T-cell (primary cell): ENCODE measurements at regions not wholly inside any gene's neighbourhood (a gene's known extent, or its start where the extent isn't known, plus 50 kb on each side); places are given as distances from the start of the nearest gene placed in this dataset.

Experiments
- ATAC-seq, 4 experiments: fragments of 200-7000 bp in 3 of 4; fragments of 150-1000 bp in 1 of 4; cut with Tn5 transposase; replicated peaks in 1 of 4; 1 replicate in 3 of 4; 2 replicates in 1 of 4; pipeline ENCODE4 v1.10.0; 2021; ENCODE audit warnings: moderate library complexity in 3 of 4, mild to moderate bottlenecking in 2 of 4, moderate number of reproducible peaks in 1 of 4
- CTCF ChIA-PET, 2 donors: fragments of 300-600 bp; sonication (Branson Sonifier 250); formaldehyde crosslinking; loops; one replicate each; lab custom pipeline; 2022; ENCODE audit warnings: antibody characterized with exemption in 2 of 2; lab: Charles Lee
- POLR2A ChIA-PET, 2 donors: fragments of 300-600 bp; sonication (Branson Sonifier 250); formaldehyde crosslinking; loops; one replicate each; lab custom pipeline; 2022; ENCODE audit warnings: antibody characterized with exemption in 2 of 2; lab: Charles Lee
- DNase-seq, 35 experiments: peaks; one replicate each; pipeline versions ENCODE4 v3.0.0 to v3.0.0-alpha.2; 2013 to 2023
- H3K27ac ChIP-seq: one replicate; pipeline ENCODE4 v1.5.1; 2013; ENCODE audit warnings: low read length
- H3K27me3 ChIP-seq, 2 experiments: replicated peaks in 1 of 2; 1 replicate in 1 of 2; 2 replicates in 1 of 2; pipeline versions ENCODE4 v1.6.1 to v1.7.0; 2013; ENCODE audit warnings: low read length in 1 of 2, mixed read lengths in 1 of 2; ENCODE audit not compliant: control insufficient read depth in 2 of 2, insufficient read depth in 2 of 2; ENCODE audit errors: extremely low read depth in 1 of 2
- H3K36me3 ChIP-seq, 2 donors: 1 replicate in 1 of 2; 2 replicates in 1 of 2; pipeline versions ENCODE4 v1.6.1 to v1.7.0; 2013; ENCODE audit warnings: low read length in 1 of 2; ENCODE audit not compliant: control insufficient read depth in 2 of 2, insufficient read depth in 1 of 2; ENCODE audit errors: extremely low read depth in 1 of 2
- H3K4me1 ChIP-seq, 2 experiments: 1 replicate in 1 of 2; 2 replicates in 1 of 2; pipeline versions ENCODE4 v1.6.1 to v1.7.0; 2013; ENCODE audit warnings: low read length in 2 of 2, mixed read lengths in 1 of 2; ENCODE audit not compliant: insufficient read depth in 2 of 2, control insufficient read depth in 1 of 2; ENCODE audit errors: extremely low read depth in 1 of 2
- H3K4me3 ChIP-seq, 2 donors: 1 replicate in 1 of 2; 2 replicates in 1 of 2; pipeline versions ENCODE4 v1.5.1 to v1.7.0; 2013; ENCODE audit warnings: mild to moderate bottlenecking in 2 of 2, low read length in 1 of 2, moderate library complexity in 1 of 2; ENCODE audit not compliant: control insufficient read depth in 1 of 2; ENCODE audit errors: extremely low read depth in 1 of 2
- H3K9me3 ChIP-seq: 2 replicates; pipeline ENCODE4 v1.7.0; 2013
- H3K27ac Mint-ChIP-seq, 2 donors: one replicate each; pipeline ENCODE4 v1.8.0; 2020 to 2021; ENCODE audit warnings: mild to moderate bottlenecking in 2 of 2, mixed read lengths in 2 of 2
- H3K27me3 Mint-ChIP-seq, 2 donors: one replicate each; pipeline ENCODE4 v1.8.0; 2021 to 2022; ENCODE audit warnings: mixed read lengths in 2 of 2
- H3K36me3 Mint-ChIP-seq: one replicate; pipeline ENCODE4 v1.8.0; 2021; ENCODE audit warnings: mixed read lengths
- H3K4me1 Mint-ChIP-seq, 3 donors: one replicate each; pipeline ENCODE4 v1.8.0; 2020 to 2022; ENCODE audit warnings: mixed read lengths in 3 of 3, mild to moderate bottlenecking in 1 of 3
- H3K4me3 Mint-ChIP-seq, 3 donors: one replicate each; pipeline ENCODE4 v1.8.0; 2020 to 2022; ENCODE audit warnings: mild to moderate bottlenecking in 3 of 3, mixed read lengths in 3 of 3, moderate library complexity in 3 of 3
- H3K9me3 Mint-ChIP-seq, 3 donors: one replicate each; pipeline ENCODE4 v1.8.0; 2020 to 2022; ENCODE audit warnings: mixed read lengths in 3 of 3
- WGBS: methylation state at CpG from one replicate; pipeline ENCODE4 v1.1.5; 2013; ENCODE audit warnings: missing lambda C conversion rate; ENCODE audit not compliant: insufficient coverage; 5-methylcytosine and 5-hydroxymethylcytosine counted together

- DNase-seq (no peak), ATAC-seq (no peak)
- H3K27me3 ChIP-seq = no peaks in the 10 kb centered on the region
- no peaks in the 10 kb centered on the region for H3K9me3 ChIP-seq
- ChIA-PET CTCF (no interaction called here), POLR2A (no interaction called here)
- no peak overlapping the region for H3K27ac ChIP-seq
- no peaks in the 10 kb centered on the region for H3K4me1 ChIP-seq
- H3K27me3 Mint-ChIP-seq = no peaks in the 10 kb centered on the region
- no peak overlapping the region for H3K4me3 Mint-ChIP-seq
- H3K9me3 Mint-ChIP-seq = peaks cover 14 to 17% (median 17%) of the 10 kb centered on the region in 3 donors
- H3K36me3 ChIP-seq = no peaks in the 10 kb centered on the region
- no peak overlapping the region for H3K27ac Mint-ChIP-seq
- H3K36me3 Mint-ChIP-seq = no peaks in the 10 kb centered on the region
- no peaks in the 10 kb centered on the region for H3K4me1 Mint-ChIP-seq
- no CpG with 5 or more reads among the region's 1 CpG for WGBS
- H3K4me3 ChIP-seq = no peak overlapping the region
Measured at GRCh38 chr18:34002130-34002529, 222.6 kb downstream of the NOL4 start.

GRCh38 chr18:34001376-34001775, 223.3 kb downstream of the NOL4 start:
- Mint-ChIP-seq H3K4me3 (no peak overlapping the region), H3K4me1 (no peaks in the 10 kb centered on the region), H3K27ac (no peak overlapping the region), H3K27me3 (no peaks in the 10 kb centered on the region), H3K36me3 (no peaks in the 10 kb centered on the region), H3K9me3 (peaks cover 14 to 20% (median 15%) of the 10 kb centered on the region in 3 donors)
- no peaks in the 10 kb centered on the region for H3K36me3 ChIP-seq
- ChIA-PET CTCF (no interaction called here), POLR2A (no interaction called here)
- no peak overlapping the region for H3K27ac ChIP-seq
- no peaks in the 10 kb centered on the region for H3K27me3 ChIP-seq
- ATAC-seq = no peak
- no peaks in the 10 kb centered on the region for H3K9me3 ChIP-seq
- H3K4me1 ChIP-seq = no peaks in the 10 kb centered on the region
- DNase-seq = no peak
- H3K4me3 ChIP-seq = no peak overlapping the region
- no CpG with 5 or more reads among the region's 3 CpGs for WGBS

- Mint-ChIP-seq H3K27me3 (no peaks in the 10 kb centered on the region), H3K27ac (no peak overlapping the region), H3K4me3 (no peak overlapping the region), H3K9me3 (peaks cover 7 to 16% (median 11%) of the 10 kb centered on the region in 3 donors), H3K36me3 (no peaks in the 10 kb centered on the region), H3K4me1 (no peaks in the 10 kb centered on the region)
- no peak for ATAC-seq
- ChIA-PET POLR2A (interaction anchor here in 1 of 2 donors (0.7 kb wide), 1 partner anchor 71 kb away, joined by 3 read pairs; no protein-coding TSS in a partner anchor), CTCF (no interaction called here)
- DNase-seq = no peak
- 57% methylated on average over 3 of the region's 3 CpGs for WGBS
- H3K27ac ChIP-seq = no peak overlapping the region
- H3K36me3 ChIP-seq = no peaks in the 10 kb centered on the region
- no peaks in the 10 kb centered on the region for H3K4me1 ChIP-seq
- no peaks in the 10 kb centered on the region for H3K9me3 ChIP-seq
- H3K27me3 ChIP-seq = no peaks in the 10 kb centered on the region
- no peak overlapping the region for H3K4me3 ChIP-seq
Measured at GRCh38 chr18:33987206-33987605, 237.5 kb downstream of the NOL4 start.

- H3K4me1 Mint-ChIP-seq = no peaks in the 10 kb centered on the region
- H3K9me3 Mint-ChIP-seq = peaks cover 3 to 15% (median 9%) of the 10 kb centered on the region in 3 donors
- Histone ChIP-seq H3K27me3 (no peaks in the 10 kb centered on the region), H3K9me3 (no peaks in the 10 kb centered on the region), H3K4me1 (no peaks in the 10 kb centered on the region), H3K27ac (no peak overlapping the region), H3K4me3 (no peak overlapping the region), H3K36me3 (no peaks in the 10 kb centered on the region)
- no peak for ATAC-seq
- DNase-seq = no peak
- no peaks in the 10 kb centered on the region for H3K27me3 Mint-ChIP-seq
- H3K36me3 Mint-ChIP-seq = no peaks in the 10 kb centered on the region
- no peak overlapping the region for H3K27ac Mint-ChIP-seq
- ChIA-PET POLR2A (no interaction called here), CTCF (no interaction called here)
- no peak overlapping the region for H3K4me3 Mint-ChIP-seq
- WGBS = no CpG with 5 or more reads among the region's 2 CpGs
Measured at GRCh38 chr18:33983126-33983525, 241.6 kb downstream of the NOL4 start.

GRCh38 chr18:33960417-33960816, 264.3 kb downstream of the NOL4 start:
- no peaks in the 10 kb centered on the region for H3K36me3 ChIP-seq
- ChIA-PET CTCF (no interaction called here), POLR2A (no interaction called here)
- no peaks in the 10 kb centered on the region for H3K4me1 Mint-ChIP-seq
- no peaks in the 10 kb centered on the region for H3K36me3 Mint-ChIP-seq
- peaks cover 7 to 15% (median 13%) of the 10 kb centered on the region in 3 donors for H3K9me3 Mint-ChIP-seq
- no peaks in the 10 kb centered on the region for H3K9me3 ChIP-seq
- no peak overlapping the region for H3K27ac Mint-ChIP-seq
- no peak overlapping the region for H3K27ac ChIP-seq
- H3K27me3 ChIP-seq = no peaks in the 10 kb centered on the region
- H3K4me3 Mint-ChIP-seq = no peak overlapping the region
- no peaks in the 10 kb centered on the region for H3K4me1 ChIP-seq
- H3K4me3 ChIP-seq = no peak overlapping the region
- no peaks in the 10 kb centered on the region for H3K27me3 Mint-ChIP-seq
- ATAC-seq = no peak
- no peak for DNase-seq

GRCh38 chr18:33959609-33960008, 265.1 kb downstream of the NOL4 start:
- H3K9me3 ChIP-seq = no peaks in the 10 kb centered on the region
- H3K4me3 ChIP-seq = no peak overlapping the region
- DNase-seq = no peak
- no peak overlapping the region for H3K27ac Mint-ChIP-seq
- ATAC-seq = no peak
- peaks cover 7 to 15% (median 13%) of the 10 kb centered on the region in 3 donors for H3K9me3 Mint-ChIP-seq
- H3K36me3 ChIP-seq = no peaks in the 10 kb centered on the region
- H3K36me3 Mint-ChIP-seq = no peaks in the 10 kb centered on the region
- no CpG with 5 or more reads among the region's 2 CpGs for WGBS
- H3K4me1 Mint-ChIP-seq = no peaks in the 10 kb centered on the region
- H3K4me1 ChIP-seq = no peaks in the 10 kb centered on the region
- CTCF ChIA-PET = no interaction called here
- H3K4me3 Mint-ChIP-seq = no peak overlapping the region
- POLR2A ChIA-PET = no interaction called here
- no peak overlapping the region for H3K27ac ChIP-seq
- H3K27me3 Mint-ChIP-seq = no peaks in the 10 kb centered on the region
- no peaks in the 10 kb centered on the region for H3K27me3 ChIP-seq

GRCh38 chr18:33957707-33958106, 267.0 kb downstream of the NOL4 start:
- CTCF ChIA-PET = no interaction called here
- H3K9me3 Mint-ChIP-seq = peaks cover 8 to 19% (median 15%) of the 10 kb centered on the region in 3 donors
- no peaks in the 10 kb centered on the region for H3K27me3 ChIP-seq
- H3K27ac ChIP-seq = no peak overlapping the region
- no peak overlapping the region for H3K4me3 ChIP-seq
- H3K36me3 Mint-ChIP-seq = no peaks in the 10 kb centered on the region
- no peaks in the 10 kb centered on the region for H3K36me3 ChIP-seq
- WGBS = 80% methylated on average over 1 of the region's 5 CpGs
- H3K4me1 Mint-ChIP-seq = no peaks in the 10 kb centered on the region
- no peak overlapping the region for H3K27ac Mint-ChIP-seq
- ATAC-seq = no peak
- H3K27me3 Mint-ChIP-seq = no peaks in the 10 kb centered on the region
- no peaks in the 10 kb centered on the region for H3K4me1 ChIP-seq
- POLR2A ChIA-PET = no interaction called here
- H3K9me3 ChIP-seq = no peaks in the 10 kb centered on the region
- H3K4me3 Mint-ChIP-seq = no peak overlapping the region
- DNase-seq = no peak
